H9 (cell line): ENCODE measurements at regions not wholly inside any gene's neighbourhood (a gene's known extent, or its start where the extent isn't known, plus 50 kb on each side); places are given as distances from the start of the nearest gene placed in this dataset.
A peak's percentile ranks its signal among the peaks of the same experiment; 100 is the strongest.

Experiments
- DNase-seq: peaks from one replicate; pipeline ENCODE4 v3.0.0-alpha.2; 2017
- H2AFZ ChIP-seq: one replicate; pipeline ENCODE4 v1.6.1; 2013; ENCODE audit warnings: mild to moderate bottlenecking, low read length, control low read depth, moderate library complexity
- H2AK5ac ChIP-seq: 2 replicates; pipeline ENCODE4 v1.6.1; 2013; ENCODE audit warnings: low read length, control low read depth, mixed read lengths; ENCODE audit not compliant: insufficient read length
- H2BK120ac ChIP-seq: one replicate; pipeline ENCODE4 v1.6.1; 2013; ENCODE audit warnings: low read depth, mild to moderate bottlenecking, low read length, control low read depth, inconsistent platforms; ENCODE audit not compliant: poor library complexity, severe bottlenecking
- H2BK12ac ChIP-seq: 2 replicates; pipeline ENCODE4 v1.6.1; 2013; ENCODE audit warnings: low read length, control low read depth, mixed read lengths, low read depth; ENCODE audit not compliant: insufficient read length
- H2BK15ac ChIP-seq: 2 replicates; pipeline ENCODE4 v1.6.1; 2013; ENCODE audit warnings: low read depth, low read length, control low read depth
- H2BK20ac ChIP-seq: one replicate; pipeline ENCODE4 v1.6.1; 2013; ENCODE audit warnings: low read depth, mild to moderate bottlenecking, low read length, control low read depth, inconsistent platforms; ENCODE audit not compliant: poor library complexity, severe bottlenecking
- H2BK5ac ChIP-seq: 2 replicates; pipeline ENCODE4 v1.6.1; 2013; ENCODE audit warnings: low read length, control low read depth, mixed read lengths; ENCODE audit not compliant: insufficient read length
- H3K14ac ChIP-seq: 2 replicates; pipeline ENCODE4 v1.6.1; 2013; ENCODE audit warnings: low read length, control low read depth; ENCODE audit not compliant: insufficient read depth
- H3K18ac ChIP-seq: 2 replicates; pipeline ENCODE4 v1.6.1; 2013; ENCODE audit warnings: low read depth, mild to moderate bottlenecking, mixed read lengths, low read length, control low read depth; ENCODE audit not compliant: insufficient read length
- H3K23ac ChIP-seq: 2 replicates; pipeline ENCODE4 v1.6.1; 2013; ENCODE audit warnings: low read length, control low read depth, mixed read lengths, low read depth; ENCODE audit not compliant: insufficient read length
- H3K23me2 ChIP-seq: 2 replicates; pipeline ENCODE4 v1.6.1; 2013; ENCODE audit warnings: low read depth, mild to moderate bottlenecking, mixed read lengths, low read length, control low read depth; ENCODE audit not compliant: insufficient read length, poor library complexity, severe bottlenecking
- H3K27ac ChIP-seq: 2 replicates; pipeline ENCODE4 v1.5.1; 2013; ENCODE audit warnings: low read length, control low read depth, mixed read lengths, low read depth; ENCODE audit not compliant: insufficient read length
- H3K27me3 ChIP-seq: 2 replicates; pipeline ENCODE4 v1.6.1; 2013; ENCODE audit warnings: low read length, control low read depth, inconsistent platforms; ENCODE audit not compliant: insufficient read depth
- H3K4ac ChIP-seq: 2 replicates; pipeline ENCODE4 v1.6.1; 2013; ENCODE audit warnings: low read depth, mild to moderate bottlenecking, control low read depth, inconsistent platforms, low read length, moderate library complexity
- H3K4me1 ChIP-seq: 2 replicates; pipeline ENCODE4 v1.6.1; 2013; ENCODE audit warnings: low read length, control low read depth, inconsistent platforms; ENCODE audit not compliant: insufficient read depth
- H3K4me2 ChIP-seq: 2 replicates; pipeline ENCODE4 v1.6.1; 2013; ENCODE audit warnings: low read length, control low read depth, mixed read lengths; ENCODE audit not compliant: insufficient read length, insufficient read depth
- H3K56ac ChIP-seq: 2 replicates; pipeline ENCODE4 v1.6.1; 2013; ENCODE audit warnings: low read depth, mild to moderate bottlenecking, mixed read lengths, low read length, control low read depth; ENCODE audit not compliant: insufficient read length
- H3K79me1 ChIP-seq: 2 replicates; pipeline ENCODE4 v1.6.1; 2013; ENCODE audit warnings: low read depth, mild to moderate bottlenecking, moderate library complexity, low read length, control low read depth, inconsistent platforms; ENCODE audit not compliant: insufficient read depth, poor library complexity, severe bottlenecking
- H3K79me2 ChIP-seq: 2 replicates; pipeline ENCODE4 v1.6.1; 2013; ENCODE audit warnings: low read length, control low read depth, inconsistent platforms; ENCODE audit not compliant: insufficient read depth
- H3K9ac ChIP-seq: 2 replicates; pipeline ENCODE4 v1.6.1; 2013; ENCODE audit warnings: low read length, control low read depth, mixed read lengths; ENCODE audit not compliant: insufficient read length; ENCODE audit errors: extremely low read depth
- H3K9me3 ChIP-seq: one replicate; pipeline ENCODE4 v1.6.1; 2013; ENCODE audit warnings: low read depth, low read length, inconsistent platforms; ENCODE audit not compliant: control insufficient read depth
- H3T11ph ChIP-seq: one replicate; pipeline ENCODE4 v1.6.1; 2013; ENCODE audit warnings: mild to moderate bottlenecking, low read length, control low read depth, inconsistent platforms
- H4K20me1 ChIP-seq: one replicate; pipeline ENCODE4 v1.6.1; 2013; ENCODE audit not compliant: control insufficient read depth, insufficient read length, insufficient read depth
- H4K5ac ChIP-seq: 2 replicates; pipeline ENCODE4 v1.6.1; 2013; ENCODE audit warnings: low read depth, mild to moderate bottlenecking, mixed read lengths, low read length, control low read depth; ENCODE audit not compliant: insufficient read length
- H4K8ac ChIP-seq: replicated peaks from 2 replicates; pipeline ENCODE4 v1.6.1; 2013; ENCODE audit warnings: low read length, control low read depth, mixed read lengths, low read depth; ENCODE audit not compliant: insufficient read length
- H4K91ac ChIP-seq: 2 replicates; pipeline ENCODE4 v1.6.1; 2013; ENCODE audit warnings: low read depth, mild to moderate bottlenecking, moderate library complexity, mixed read lengths, low read length, control low read depth; ENCODE audit not compliant: insufficient read length
- H3K27ac Mint-ChIP-seq, 3 experiments: 2 replicates in 2 of 3; 3 replicates in 1 of 3; pipeline ENCODE4 v1.8.0; 2020 to 2021; ENCODE audit warnings: mixed read lengths in 3 of 3, mild to moderate bottlenecking in 1 of 3, moderate library complexity in 1 of 3
- H3K27me3 Mint-ChIP-seq: 2 replicates; pipeline ENCODE4 v1.8.0; 2021; ENCODE audit warnings: low read depth, mild to moderate bottlenecking, moderate library complexity, mixed read lengths
- H3K36me3 Mint-ChIP-seq, 3 experiments: 2 replicates in 2 of 3; 3 replicates in 1 of 3; pipeline ENCODE4 v1.8.0; 2020 to 2021; ENCODE audit warnings: low read depth in 3 of 3, mixed read lengths in 3 of 3; ENCODE audit not compliant: insufficient read depth in 1 of 3
- H3K4me1 Mint-ChIP-seq, 2 experiments: 2 replicates each; pipeline ENCODE4 v1.8.0; 2020; ENCODE audit warnings: mixed read lengths in 2 of 2
- H3K4me3 Mint-ChIP-seq, 2 experiments: 2 replicates in 1 of 2; 3 replicates in 1 of 2; pipeline ENCODE4 v1.8.0; 2020 to 2021; ENCODE audit warnings: mild to moderate bottlenecking in 2 of 2, mixed read lengths in 2 of 2, moderate library complexity in 1 of 2
- H3K9me3 Mint-ChIP-seq, 2 experiments: 2 replicates in 1 of 2; 3 replicates in 1 of 2; pipeline ENCODE4 v1.8.0; 2020; ENCODE audit warnings: mild to moderate bottlenecking in 2 of 2, mixed read lengths in 2 of 2, moderate library complexity in 1 of 2
- WGBS: extraction: QIAGEN DNeasy Blood & Tissue Kit; methylation state at CpG from one replicate; pipeline ENCODE4 v1.1.7; 2013; ENCODE audit warnings: missing lambda C conversion rate, low lambda C conversion rate, mixed read lengths; ENCODE audit not compliant: insufficient read length; ENCODE audit errors: extremely low coverage; 5-methylcytosine and 5-hydroxymethylcytosine counted together
- TF ChIP-seq, protein P1 (sequence below): fragments of 200-600 bp; sonication (generic); conservative IDR thresholded peaks from 3 replicates; pipeline ENCODE4 v1.8.0; 2021; ENCODE audit warnings: antibody characterized with exemption, mild to moderate bottlenecking

GRCh38 chr6:168950858-168951214, 302.8 kb downstream of the THBS2 start:
- no peaks in the 10 kb centered on the region for H3K4me1 Mint-ChIP-seq
- Histone ChIP-seq H2BK12ac (no peak overlapping the region), H3K4ac (no peak overlapping the region), H3K9me3 (peaks cover 10% of the 10 kb centered on the region), H3K79me1 (no peaks in the 10 kb centered on the region), H2AK5ac (no peak overlapping the region), H4K20me1 (no peaks in the 10 kb centered on the region), H3K14ac (no peak overlapping the region), H2BK20ac (no peak overlapping the region), H2AFZ (no peak overlapping the region), H2BK15ac (no peak overlapping the region), H3T11ph (no peak overlapping the region), H3K9ac (no peak overlapping the region), H3K27ac (no peak overlapping the region), H3K4me2 (no peak overlapping the region), H4K91ac (no peak overlapping the region), H4K8ac (no peak overlapping the region), H3K56ac (no peak overlapping the region), H4K5ac (no peak overlapping the region), H3K23ac (no peak overlapping the region), H2BK120ac (no peak overlapping the region), H3K4me1 (no peaks in the 10 kb centered on the region), H3K23me2 (no peaks in the 10 kb centered on the region), H2BK5ac (no peak overlapping the region), H3K79me2 (no peaks in the 10 kb centered on the region), H3K27me3 (no peaks in the 10 kb centered on the region), H3K18ac (peak overlapping the region; percentile 11)
- H3K27ac Mint-ChIP-seq = no peak overlapping the region
- H3K9me3 Mint-ChIP-seq = peaks cover 10 to 11% of the 10 kb centered on the region in 2 experiments
- WGBS = no CpG with 5 or more reads among the region's 14 CpGs
- TF ChIP-seq, protein P1, sequence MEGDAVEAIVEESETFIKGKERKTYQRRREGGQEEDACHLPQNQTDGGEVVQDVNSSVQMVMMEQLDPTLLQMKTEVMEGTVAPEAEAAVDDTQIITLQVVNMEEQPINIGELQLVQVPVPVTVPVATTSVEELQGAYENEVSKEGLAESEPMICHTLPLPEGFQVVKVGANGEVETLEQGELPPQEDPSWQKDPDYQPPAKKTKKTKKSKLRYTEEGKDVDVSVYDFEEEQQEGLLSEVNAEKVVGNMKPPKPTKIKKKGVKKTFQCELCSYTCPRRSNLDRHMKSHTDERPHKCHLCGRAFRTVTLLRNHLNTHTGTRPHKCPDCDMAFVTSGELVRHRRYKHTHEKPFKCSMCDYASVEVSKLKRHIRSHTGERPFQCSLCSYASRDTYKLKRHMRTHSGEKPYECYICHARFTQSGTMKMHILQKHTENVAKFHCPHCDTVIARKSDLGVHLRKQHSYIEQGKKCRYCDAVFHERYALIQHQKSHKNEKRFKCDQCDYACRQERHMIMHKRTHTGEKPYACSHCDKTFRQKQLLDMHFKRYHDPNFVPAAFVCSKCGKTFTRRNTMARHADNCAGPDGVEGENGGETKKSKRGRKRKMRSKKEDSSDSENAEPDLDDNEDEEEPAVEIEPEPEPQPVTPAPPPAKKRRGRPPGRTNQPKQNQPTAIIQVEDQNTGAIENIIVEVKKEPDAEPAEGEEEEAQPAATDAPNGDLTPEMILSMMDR = no peak
- DNase-seq = no peak
- H3K36me3 Mint-ChIP-seq = peaks cover 6 to 11% (median 6%) of the 10 kb centered on the region in 3 experiments; a peak in 5 of 7 replicates
- no peak overlapping the region for H3K4me3 Mint-ChIP-seq
- H3K27me3 Mint-ChIP-seq = peaks cover 4% of the 10 kb centered on the region; the same call in 1 of the 2 replicates
